Gastroesophageal sphincter (tissue), 4 donors: ENCODE measurements at regions not wholly inside any gene's neighbourhood (a gene's known extent, or its start where the extent isn't known, plus 50 kb on each side); places are given as distances from the start of the nearest gene placed in this dataset.

Experiments
- ATAC-seq: fragments of 150-250 bp; one replicate; pipeline ENCODE4 v1.9.1; 2016; ENCODE audit warnings: mild to moderate bottlenecking, moderate library complexity
- H3K27ac ChIP-seq, 4 donors: fragments of 200-600 bp; sonication (generic) in 3 of 4; 1 replicate in 3 of 4; 2 replicates in 1 of 4; pipeline ENCODE4 v1.5.1; 2016 to 2019
- H3K27me3 ChIP-seq: fragments of 200-600 bp; sonication (generic); one replicate; pipeline ENCODE4 v1.5.1; 2019
- H3K36me3 ChIP-seq, 2 donors: fragments of 200-600 bp; sonication (generic); one replicate each; pipeline ENCODE4 v1.5.1; 2019; ENCODE audit warnings: control low read depth in 1 of 2
- H3K4me1 ChIP-seq, 3 donors: fragments of 200-600 bp; sonication (generic); 1 replicate in 2 of 3; 2 replicates in 1 of 3; pipeline ENCODE4 v1.5.1; 2016 to 2019; ENCODE audit warnings: control low read depth in 2 of 3
- H3K4me3 ChIP-seq, 2 donors: fragments of 200-600 bp; sonication (generic); one replicate each; pipeline ENCODE4 v1.5.1; 2019; ENCODE audit warnings: mild to moderate bottlenecking in 1 of 2, moderate library complexity in 1 of 2
- H3K9me3 ChIP-seq, 3 donors: fragments of 200-600 bp; sonication (generic); one replicate each; pipeline ENCODE4 v1.5.1; 2017 to 2019; ENCODE audit warnings: control low read depth in 2 of 3
- EP300 ChIP-seq: sonication (generic); formaldehyde crosslinking; IDR thresholded peaks from one replicate; pipeline ENCODE4 v1.6.1; 2017; ENCODE audit warnings: antibody characterized with exemption, mild to moderate bottlenecking
- POLR2A ChIP-seq, 2 donors: fragments of 450-650 bp; IDR thresholded peaks; one replicate each; pipeline ENCODE4 v1.6.1; 2017; ENCODE audit warnings: antibody characterized with exemption in 2 of 2, mild to moderate bottlenecking in 2 of 2, moderate library complexity in 1 of 2
- POLR2AphosphoS5 ChIP-seq: sonication (generic); formaldehyde crosslinking; IDR thresholded peaks from one replicate; pipeline ENCODE4 v1.6.1; 2017; ENCODE audit warnings: antibody characterized with exemption
- WGBS, 2 donors: methylation state at CpG; one replicate each; pipeline ENCODE4 v1.1.5; 2018; ENCODE audit warnings: low coverage in 1 of 2; 5-methylcytosine and 5-hydroxymethylcytosine counted together
- TF ChIP-seq, protein P1 (sequence below), 4 experiments: fragments of 200-600 bp in 2 of 4; fragments of 450-650 bp in 2 of 4; sonication (generic) in 1 of 4; IDR thresholded peaks; one replicate each; pipeline ENCODE4 v1.5.1; 2017 to 2019; ENCODE audit warnings: antibody characterized with exemption in 4 of 4, mild to moderate bottlenecking in 2 of 4, moderate library complexity in 2 of 4

DNA sequence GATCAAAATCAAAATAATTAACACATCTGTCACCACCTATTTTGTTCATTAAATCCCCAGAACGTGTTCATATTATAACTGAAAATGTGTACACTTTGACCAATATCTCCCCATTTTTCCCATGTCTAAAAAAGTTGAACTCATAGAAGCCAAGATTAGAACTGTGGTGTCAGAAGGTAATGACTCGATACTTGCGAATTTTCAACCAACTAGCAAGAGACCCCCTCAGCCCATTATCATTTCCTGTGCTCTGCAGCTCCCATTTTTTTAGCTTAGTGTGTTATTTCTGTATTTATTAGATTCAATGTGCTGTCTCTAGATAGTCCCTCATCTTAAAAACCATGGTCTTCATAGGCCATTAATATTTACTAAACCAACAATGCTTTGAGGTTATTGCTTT is 248.7 kb upstream of the PIK3C3 start:
- Histone ChIP-seq H3K9me3 (no peaks in the 10 kb centered on the region), H3K4me1 (no peaks in the 10 kb centered on the region), H3K36me3 (no peaks in the 10 kb centered on the region), H3K27me3 (no peaks in the 10 kb centered on the region), H3K27ac (no peak overlapping the region), H3K4me3 (no peak overlapping the region)
- 64 to 72% methylated on average over 3 of the region's 3 CpGs for WGBS, 2 donors
- ATAC-seq = no peak
- TF ChIP-seq EP300 (no peak), POLR2AphosphoS5 (no peak), POLR2A (IDR thresholded peaks at IDR 0.05) (no peak)
- TF ChIP-seq, protein P1, sequence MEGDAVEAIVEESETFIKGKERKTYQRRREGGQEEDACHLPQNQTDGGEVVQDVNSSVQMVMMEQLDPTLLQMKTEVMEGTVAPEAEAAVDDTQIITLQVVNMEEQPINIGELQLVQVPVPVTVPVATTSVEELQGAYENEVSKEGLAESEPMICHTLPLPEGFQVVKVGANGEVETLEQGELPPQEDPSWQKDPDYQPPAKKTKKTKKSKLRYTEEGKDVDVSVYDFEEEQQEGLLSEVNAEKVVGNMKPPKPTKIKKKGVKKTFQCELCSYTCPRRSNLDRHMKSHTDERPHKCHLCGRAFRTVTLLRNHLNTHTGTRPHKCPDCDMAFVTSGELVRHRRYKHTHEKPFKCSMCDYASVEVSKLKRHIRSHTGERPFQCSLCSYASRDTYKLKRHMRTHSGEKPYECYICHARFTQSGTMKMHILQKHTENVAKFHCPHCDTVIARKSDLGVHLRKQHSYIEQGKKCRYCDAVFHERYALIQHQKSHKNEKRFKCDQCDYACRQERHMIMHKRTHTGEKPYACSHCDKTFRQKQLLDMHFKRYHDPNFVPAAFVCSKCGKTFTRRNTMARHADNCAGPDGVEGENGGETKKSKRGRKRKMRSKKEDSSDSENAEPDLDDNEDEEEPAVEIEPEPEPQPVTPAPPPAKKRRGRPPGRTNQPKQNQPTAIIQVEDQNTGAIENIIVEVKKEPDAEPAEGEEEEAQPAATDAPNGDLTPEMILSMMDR (IDR thresholded peaks at IDR 0.05) = no peak

DNA sequence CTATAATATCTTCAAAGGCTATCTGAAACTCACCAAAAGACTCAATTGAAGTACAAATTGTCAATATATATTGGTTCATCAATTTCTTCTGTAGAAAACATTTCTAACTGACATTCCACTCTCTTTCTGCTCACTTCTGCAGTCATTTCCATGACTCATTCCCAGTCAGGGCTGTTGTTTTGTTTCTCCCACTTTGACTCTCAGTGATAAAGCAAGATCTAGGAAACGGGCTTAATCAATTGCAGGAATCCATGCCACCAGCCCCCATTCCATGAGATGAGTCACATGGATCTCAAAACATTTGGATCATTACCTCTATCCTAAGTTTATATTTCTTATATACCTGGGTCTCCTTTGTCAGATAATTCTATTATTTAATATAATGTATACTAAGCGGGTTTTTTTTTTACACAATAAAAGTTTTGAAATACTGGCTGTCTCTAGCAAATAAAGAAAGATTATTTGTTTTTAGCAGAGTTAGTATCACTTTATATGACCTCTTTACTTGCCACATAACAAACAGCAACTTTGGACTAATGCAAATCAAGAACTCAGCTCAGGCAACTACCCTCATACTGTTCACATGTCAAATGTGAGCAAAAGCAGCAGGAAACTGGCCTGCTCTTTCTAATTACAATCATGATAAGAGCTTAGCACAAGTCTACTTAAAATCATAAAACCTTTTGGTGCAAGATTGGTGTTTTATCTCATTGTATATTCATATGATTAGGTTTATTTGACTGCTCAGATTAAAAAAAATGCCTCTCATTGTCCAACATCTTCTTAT is 251.1 kb upstream of the PIK3C3 start:
- TF ChIP-seq EP300 = no peak
- TF ChIP-seq, protein P1 (IDR thresholded peaks at IDR 0.05) = no peak
- TF ChIP-seq POLR2AphosphoS5 = no peak
- no peak for TF ChIP-seq POLR2A (IDR thresholded peaks at IDR 0.05)

DNA sequence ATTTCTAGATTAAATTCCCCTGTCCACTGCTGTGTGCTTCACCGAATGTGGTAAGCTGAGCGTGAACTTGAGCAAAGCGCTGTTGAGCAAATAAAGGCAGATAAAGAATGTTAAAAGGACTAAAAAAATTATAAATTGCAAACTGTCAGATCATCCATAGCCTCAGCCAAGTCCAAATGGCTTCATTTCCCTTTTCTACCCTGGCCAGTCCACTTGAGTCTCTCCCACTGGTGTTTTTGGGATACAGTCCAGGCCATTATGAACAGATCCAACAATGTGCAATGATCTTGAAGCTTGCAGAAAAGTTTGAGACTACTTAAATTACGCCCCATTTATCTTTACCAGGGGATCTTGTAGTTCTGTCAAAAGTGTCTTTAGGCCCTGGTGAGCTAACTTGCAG is 254.6 kb upstream of the PIK3C3 start:
- no peak for ATAC-seq
- WGBS, 2 donors = 38 to 64% methylated on average over 3 to 4 of the region's 4 CpGs
- no peak overlapping the region for H3K4me3 ChIP-seq
- H3K4me1 ChIP-seq = no peaks in the 10 kb centered on the region
- no peaks in the 10 kb centered on the region for H3K27me3 ChIP-seq
- TF ChIP-seq POLR2A (IDR thresholded peaks at IDR 0.05) (no peak), POLR2AphosphoS5 (no peak)
- H3K36me3 ChIP-seq = no peaks in the 10 kb centered on the region
- H3K9me3 ChIP-seq = no peaks in the 10 kb centered on the region
- no peak overlapping the region for H3K27ac ChIP-seq

More for the DNA sequence above, 251.1 kb upstream of the PIK3C3 start:
- ATAC-seq = no peak
- H3K27ac ChIP-seq = no peak overlapping the region
- WGBS, 2 donors = 54 to 75% methylated on average over 2 of the region's 2 CpGs
- no peaks in the 10 kb centered on the region for H3K9me3 ChIP-seq
- H3K27me3 ChIP-seq = no peaks in the 10 kb centered on the region
- H3K36me3 ChIP-seq = no peaks in the 10 kb centered on the region
- no peak overlapping the region for H3K4me3 ChIP-seq
- no peaks in the 10 kb centered on the region for H3K4me1 ChIP-seq

DNA sequence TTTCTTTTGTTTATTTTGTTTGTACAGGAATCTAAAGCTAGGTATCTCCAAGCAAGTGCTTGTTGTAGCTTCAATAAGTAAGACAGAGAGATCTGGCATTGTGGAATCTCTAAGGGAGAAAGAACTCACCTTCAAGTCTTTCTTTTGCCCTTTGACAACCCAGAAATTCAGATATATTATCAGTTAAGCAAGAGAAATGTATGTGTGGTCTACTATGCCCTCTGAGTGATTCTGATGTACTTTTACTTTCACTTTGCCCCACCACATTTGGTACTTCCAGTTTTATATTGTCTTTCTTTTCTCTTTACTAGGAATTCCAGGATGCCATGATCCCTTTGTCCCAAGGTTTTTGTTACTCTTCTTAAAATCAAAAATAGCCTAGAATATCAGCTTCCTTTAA is 259.6 kb upstream of the PIK3C3 start:
- Histone ChIP-seq H3K4me3 (no peak overlapping the region), H3K36me3 (no peaks in the 10 kb centered on the region), H3K27ac (no peak overlapping the region), H3K4me1 (no peaks in the 10 kb centered on the region), H3K9me3 (no peaks in the 10 kb centered on the region), H3K27me3 (no peaks in the 10 kb centered on the region)
- no peak for ATAC-seq
- TF ChIP-seq POLR2A (IDR thresholded peaks at IDR 0.05) (no peak), POLR2AphosphoS5 (no peak), EP300 (no peak)
- TF ChIP-seq, protein P1 (IDR thresholded peaks at IDR 0.05) = no peak

DNA sequence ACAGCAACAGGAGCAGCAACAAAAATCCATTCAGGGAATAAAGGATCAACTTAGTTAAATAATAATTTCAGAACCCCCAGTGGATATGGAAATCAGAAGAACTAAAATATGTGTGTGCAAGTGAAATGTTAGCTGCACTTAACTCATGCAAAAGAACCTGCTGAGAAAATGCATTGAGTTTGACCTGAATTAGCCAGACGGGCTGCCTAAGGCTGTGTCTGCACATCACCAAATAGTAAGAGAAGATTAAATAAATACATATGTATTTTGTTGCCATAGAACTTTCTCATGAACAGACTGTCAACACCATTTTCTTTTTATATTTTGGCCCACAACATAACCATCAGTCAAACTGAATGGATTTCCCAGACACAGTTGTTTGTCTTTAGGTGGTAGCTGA is 262.0 kb upstream of the PIK3C3 start:
- Histone ChIP-seq H3K27ac (no peak overlapping the region), H3K4me3 (no peak overlapping the region), H3K27me3 (no peaks in the 10 kb centered on the region), H3K9me3 (no peaks in the 10 kb centered on the region), H3K36me3 (no peaks in the 10 kb centered on the region), H3K4me1 (no peaks in the 10 kb centered on the region)
- WGBS, 2 donors = 33 to 57% methylated on average over 1 of the region's 1 CpG
- ATAC-seq = no peak
- TF ChIP-seq POLR2A (IDR thresholded peaks at IDR 0.05) (no peak), POLR2AphosphoS5 (no peak), EP300 (no peak)
- TF ChIP-seq, protein P1 (IDR thresholded peaks at IDR 0.05) = no peak
